HL-60 (cell line): ENCODE measurements at regions not wholly inside any gene's neighbourhood (a gene's known extent, or its start where the extent isn't known, plus 50 kb on each side); places are given as distances from the start of the nearest gene placed in this dataset.

Experiments used
- DNase-seq, 2 experiments: peaks; one replicate each; pipeline ENCODE4 v3.0.0-alpha.2; 2010 to 2020; ENCODE audit warnings: low read depth in 1 of 2, low spot score in 1 of 2
- H3K27ac ChIP-seq: fragments of 250-450 bp; sonication (Bioruptor Pico); replicated peaks from 2 replicates; pipeline ENCODE4 v1.5.1; 2020; ENCODE audit warnings: mild to moderate bottlenecking, moderate library complexity
- H3K27me3 ChIP-seq: fragments of 250-450 bp; sonication (Bioruptor Pico); 2 replicates; pipeline ENCODE4 v1.5.1; 2021; ENCODE audit warnings: mild to moderate bottlenecking, moderate library complexity; ENCODE audit not compliant: insufficient read depth, poor library complexity, severe bottlenecking
- H3K4me3 ChIP-seq: replicated peaks from 2 replicates; pipeline ENCODE4 v1.5.1; 2011; ENCODE audit warnings: mild to moderate bottlenecking, control low read depth, low read length; ENCODE audit not compliant: insufficient read depth
- GABPA ChIP-seq: IDR thresholded peaks from 2 replicates; pipeline ENCODE4 v1.6.1; 2012; ENCODE audit warnings: low read depth
- POLR2AphosphoS5 ChIP-seq: IDR thresholded peaks from 2 replicates; pipeline ENCODE4 v1.6.1; 2012; ENCODE audit warnings: low read depth
- SPI1 ChIP-seq: IDR thresholded peaks from 2 replicates; pipeline ENCODE4 v1.6.1; 2012; ENCODE audit warnings: low read depth, mild to moderate bottlenecking, borderline replicate concordance
- TF ChIP-seq, protein P1 (sequence below): IDR thresholded peaks from 2 replicates; pipeline ENCODE4 v1.6.1; 2012; ENCODE audit warnings: low read depth; ENCODE audit not compliant: insufficient replicate concordance
- TF ChIP-seq, protein P2 (sequence below): IDR thresholded peaks from one replicate; pipeline ENCODE4 v1.5.1; 2011; ENCODE audit warnings: low read length, control low read depth, inconsistent platforms; ENCODE audit not compliant: insufficient read depth

DNA sequence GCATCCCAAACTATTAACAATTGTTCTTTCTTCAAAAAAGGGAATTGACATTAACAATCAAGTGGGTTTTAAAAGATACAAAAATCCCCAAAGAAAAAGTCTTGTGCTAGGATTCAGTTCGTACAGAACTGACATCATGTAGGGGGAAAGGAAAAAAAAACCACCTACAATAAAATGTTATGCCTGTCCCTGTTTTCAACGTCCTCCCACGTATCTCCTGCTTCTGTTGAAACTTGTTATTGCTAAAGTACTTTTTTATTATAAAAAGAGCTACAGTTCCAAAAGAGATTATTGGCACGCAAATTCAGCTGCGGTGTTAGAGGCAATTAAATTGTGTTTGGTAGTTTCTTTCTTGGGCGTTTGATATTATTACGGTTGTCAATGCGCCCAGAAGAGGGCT, 102.8 kb upstream of the PHACTR1 start:
- H3K27me3 ChIP-seq = no peaks in the 10 kb centered on the region
- no peak overlapping the region for H3K4me3 ChIP-seq
- TF ChIP-seq, protein P1, sequence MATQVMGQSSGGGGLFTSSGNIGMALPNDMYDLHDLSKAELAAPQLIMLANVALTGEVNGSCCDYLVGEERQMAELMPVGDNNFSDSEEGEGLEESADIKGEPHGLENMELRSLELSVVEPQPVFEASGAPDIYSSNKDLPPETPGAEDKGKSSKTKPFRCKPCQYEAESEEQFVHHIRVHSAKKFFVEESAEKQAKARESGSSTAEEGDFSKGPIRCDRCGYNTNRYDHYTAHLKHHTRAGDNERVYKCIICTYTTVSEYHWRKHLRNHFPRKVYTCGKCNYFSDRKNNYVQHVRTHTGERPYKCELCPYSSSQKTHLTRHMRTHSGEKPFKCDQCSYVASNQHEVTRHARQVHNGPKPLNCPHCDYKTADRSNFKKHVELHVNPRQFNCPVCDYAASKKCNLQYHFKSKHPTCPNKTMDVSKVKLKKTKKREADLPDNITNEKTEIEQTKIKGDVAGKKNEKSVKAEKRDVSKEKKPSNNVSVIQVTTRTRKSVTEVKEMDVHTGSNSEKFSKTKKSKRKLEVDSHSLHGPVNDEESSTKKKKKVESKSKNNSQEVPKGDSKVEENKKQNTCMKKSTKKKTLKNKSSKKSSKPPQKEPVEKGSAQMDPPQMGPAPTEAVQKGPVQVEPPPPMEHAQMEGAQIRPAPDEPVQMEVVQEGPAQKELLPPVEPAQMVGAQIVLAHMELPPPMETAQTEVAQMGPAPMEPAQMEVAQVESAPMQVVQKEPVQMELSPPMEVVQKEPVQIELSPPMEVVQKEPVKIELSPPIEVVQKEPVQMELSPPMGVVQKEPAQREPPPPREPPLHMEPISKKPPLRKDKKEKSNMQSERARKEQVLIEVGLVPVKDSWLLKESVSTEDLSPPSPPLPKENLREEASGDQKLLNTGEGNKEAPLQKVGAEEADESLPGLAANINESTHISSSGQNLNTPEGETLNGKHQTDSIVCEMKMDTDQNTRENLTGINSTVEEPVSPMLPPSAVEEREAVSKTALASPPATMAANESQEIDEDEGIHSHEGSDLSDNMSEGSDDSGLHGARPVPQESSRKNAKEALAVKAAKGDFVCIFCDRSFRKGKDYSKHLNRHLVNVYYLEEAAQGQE = no peak
- TF ChIP-seq SPI1 (no peak), GABPA (no peak), POLR2AphosphoS5 (no peak)
- TF ChIP-seq, protein P2, sequence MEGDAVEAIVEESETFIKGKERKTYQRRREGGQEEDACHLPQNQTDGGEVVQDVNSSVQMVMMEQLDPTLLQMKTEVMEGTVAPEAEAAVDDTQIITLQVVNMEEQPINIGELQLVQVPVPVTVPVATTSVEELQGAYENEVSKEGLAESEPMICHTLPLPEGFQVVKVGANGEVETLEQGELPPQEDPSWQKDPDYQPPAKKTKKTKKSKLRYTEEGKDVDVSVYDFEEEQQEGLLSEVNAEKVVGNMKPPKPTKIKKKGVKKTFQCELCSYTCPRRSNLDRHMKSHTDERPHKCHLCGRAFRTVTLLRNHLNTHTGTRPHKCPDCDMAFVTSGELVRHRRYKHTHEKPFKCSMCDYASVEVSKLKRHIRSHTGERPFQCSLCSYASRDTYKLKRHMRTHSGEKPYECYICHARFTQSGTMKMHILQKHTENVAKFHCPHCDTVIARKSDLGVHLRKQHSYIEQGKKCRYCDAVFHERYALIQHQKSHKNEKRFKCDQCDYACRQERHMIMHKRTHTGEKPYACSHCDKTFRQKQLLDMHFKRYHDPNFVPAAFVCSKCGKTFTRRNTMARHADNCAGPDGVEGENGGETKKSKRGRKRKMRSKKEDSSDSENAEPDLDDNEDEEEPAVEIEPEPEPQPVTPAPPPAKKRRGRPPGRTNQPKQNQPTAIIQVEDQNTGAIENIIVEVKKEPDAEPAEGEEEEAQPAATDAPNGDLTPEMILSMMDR = no peak
- H3K27ac ChIP-seq = no peak overlapping the region
- DNase-seq = no peak

DNA sequence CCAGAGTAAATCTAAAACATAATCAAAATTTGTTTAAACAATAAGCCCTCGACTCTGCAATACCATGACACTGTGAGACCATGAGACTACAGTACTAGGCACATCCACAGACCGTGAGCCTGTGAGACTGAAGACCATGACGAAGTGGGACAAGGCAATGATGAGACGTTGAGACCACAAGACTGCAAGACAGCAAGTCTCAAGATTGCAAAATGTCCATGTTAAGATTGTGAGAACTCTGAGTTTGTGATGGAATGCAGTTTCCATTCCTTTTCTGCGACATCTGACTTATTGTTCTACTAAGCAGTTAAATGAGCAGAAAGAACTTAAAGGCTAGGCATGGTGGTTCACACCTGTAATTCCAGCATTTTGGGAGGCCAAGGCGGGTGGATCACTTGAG, 102.1 kb upstream of the PHACTR1 start:
- Histone ChIP-seq H3K27me3 (no peaks in the 10 kb centered on the region), H3K27ac (no peak overlapping the region), H3K4me3 (no peak overlapping the region)
- DNase-seq = no peak
- TF ChIP-seq SPI1 = no peak
- TF ChIP-seq, protein P2 = no peak
- TF ChIP-seq POLR2AphosphoS5 = no peak
- no peak for TF ChIP-seq GABPA
- TF ChIP-seq, protein P1 = no peak

DNA sequence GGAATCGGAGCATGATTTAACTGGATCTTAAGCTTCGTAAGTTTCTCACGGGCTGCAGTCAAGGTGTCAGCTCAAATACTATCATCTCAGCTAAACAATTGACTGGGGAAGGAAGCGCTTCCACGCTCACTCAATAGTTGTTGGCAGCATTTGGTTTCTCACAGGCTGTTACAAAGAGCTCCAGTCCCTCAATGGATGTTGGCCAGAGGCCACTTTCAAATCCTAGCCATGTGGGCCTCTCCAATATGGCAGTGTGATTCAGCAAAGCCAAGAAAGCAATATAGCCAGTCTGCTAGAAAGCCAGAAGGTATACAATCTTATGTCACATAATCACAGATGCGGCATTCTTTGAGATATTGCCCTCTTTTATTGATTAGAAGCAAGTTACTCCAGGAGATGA, 98.3 kb upstream of the PHACTR1 start:
- TF ChIP-seq SPI1 (no peak), GABPA (no peak), POLR2AphosphoS5 (no peak)
- TF ChIP-seq, protein P2 = no peak
- TF ChIP-seq, protein P1 = no peak
- no peak overlapping the region for H3K4me3 ChIP-seq
- no peak for DNase-seq

More for the DNA sequence above, 98.3 kb upstream of the PHACTR1 start:
- Histone ChIP-seq H3K27ac (no peak overlapping the region), H3K27me3 (no peaks in the 10 kb centered on the region)
